Smooth muscle cell (in vitro differentiated cells): ENCODE measurements at regions not wholly inside any gene's neighbourhood (a gene's known extent, or its start where the extent isn't known, plus 50 kb on each side); places are given as distances from the start of the nearest gene placed in this dataset.
A peak's percentile ranks its signal among the peaks of the same experiment; 100 is the strongest.

ENCODE experiments used
- DNase-seq: peaks from one replicate; lab custom pipeline; 2025; ENCODE audit not compliant: unreplicated experiment; lab: John Stamatoyannopoulos, UW
- H2AFZ ChIP-seq: fragments of 200-600 bp; sonication (generic); 2 replicates; pipeline ENCODE4 v1.6.0; 2016; ENCODE audit warnings: antibody characterized with exemption, low read depth, mild to moderate bottlenecking
- H3F3A ChIP-seq: fragments of 200-600 bp; sonication (generic); 2 replicates; pipeline ENCODE4 v1.6.0; 2017; ENCODE audit warnings: antibody characterized with exemption, low read depth
- H3K27ac ChIP-seq: fragments of 200-600 bp; sonication (generic); 2 replicates; pipeline ENCODE4 v1.5.1; 2016; ENCODE audit warnings: low read depth, mild to moderate bottlenecking
- H3K27me3 ChIP-seq: fragments of 200-600 bp; sonication (generic); 2 replicates; pipeline ENCODE4 v1.6.1; 2016; ENCODE audit warnings: low read depth, mild to moderate bottlenecking
- H3K36me3 ChIP-seq: fragments of 200-600 bp; sonication (generic); 2 replicates; pipeline ENCODE4 v1.5.1; 2016; ENCODE audit warnings: low read depth
- H3K4me1 ChIP-seq: fragments of 200-600 bp; sonication (generic); 2 replicates; pipeline ENCODE4 v1.5.1; 2016; ENCODE audit warnings: low read depth
- H3K4me2 ChIP-seq: fragments of 200-600 bp; sonication (generic); 2 replicates; pipeline ENCODE4 v1.6.0; 2016; ENCODE audit warnings: mild to moderate bottlenecking
- H3K4me3 ChIP-seq: fragments of 200-600 bp; sonication (generic); 2 replicates; pipeline ENCODE4 v1.5.1; 2016; ENCODE audit warnings: mild to moderate bottlenecking
- H3K79me2 ChIP-seq: fragments of 200-600 bp; sonication (generic); 2 replicates; pipeline ENCODE4 v1.6.0; 2016; ENCODE audit warnings: low read depth, mild to moderate bottlenecking
- H3K9ac ChIP-seq: fragments of 200-600 bp; sonication (generic); 2 replicates; pipeline ENCODE4 v1.6.0; 2016; ENCODE audit warnings: low read depth
- H3K9me3 ChIP-seq: fragments of 200-600 bp; sonication (generic); replicated peaks from 2 replicates; pipeline ENCODE4 v1.5.1; 2016; ENCODE audit warnings: low read depth
- H4K20me1 ChIP-seq: fragments of 200-600 bp; sonication (generic); 2 replicates; pipeline ENCODE4 v1.6.0; 2016; ENCODE audit warnings: low read depth
- CTCF ChIP-seq: fragments of 200-600 bp; sonication (generic); IDR thresholded peaks from 2 replicates; pipeline ENCODE4 v1.5.1; 2017; ENCODE audit warnings: borderline replicate concordance, mild to moderate bottlenecking, antibody characterized with exemption; ENCODE audit not compliant: insufficient read depth, poor library complexity, severe bottlenecking
- whole genome bisulfite sequencing: methylation state at CpG from one replicate; pipeline ENCODE4 v1.1.7; 2016; ENCODE audit warnings: low lambda C conversion rate; 5-methylcytosine and 5-hydroxymethylcytosine counted together

GRCh38 chr11:122275508-122275907 lies 159.5 kb upstream of the BLID start:
- Histone ChIP-seq H3K36me3 (no peaks in the 10 kb centered on the region), H3F3A (no peaks in the 10 kb centered on the region), H2AFZ (no peak overlapping the region), H3K4me1 (no peaks in the 10 kb centered on the region), H3K9ac (no peak overlapping the region), H3K27ac (no peak overlapping the region), H3K9me3 (no peaks in the 10 kb centered on the region), H3K4me2 (no peak overlapping the region), H3K79me2 (no peaks in the 10 kb centered on the region), H3K27me3 (no peaks in the 10 kb centered on the region), H3K4me3 (no peak overlapping the region), H4K20me1 (no peaks in the 10 kb centered on the region)
- 70% methylated on average over 4 of the region's 4 CpGs for WGBS
- no peak for TF ChIP-seq CTCF
- DNase-seq = no peak

- Histone ChIP-seq H2AFZ (peak overlapping the region; percentile 20), H3F3A (no peaks in the 10 kb centered on the region), H3K27ac (no peak overlapping the region), H3K36me3 (no peaks in the 10 kb centered on the region), H3K4me1 (no peaks in the 10 kb centered on the region), H4K20me1 (no peaks in the 10 kb centered on the region), H3K79me2 (no peaks in the 10 kb centered on the region), H3K27me3 (no peaks in the 10 kb centered on the region), H3K4me2 (no peak overlapping the region), H3K9ac (no peak overlapping the region), H3K4me3 (no peak overlapping the region), H3K9me3 (no peaks in the 10 kb centered on the region)
- DNase-seq = no peak
- no peak for TF ChIP-seq CTCF
- WGBS = 58% methylated on average over 3 of the region's 3 CpGs
Observed at GRCh38 chr11:122273476-122274191, 157.6 kb upstream of the BLID start.

- H3K9ac ChIP-seq = no peak overlapping the region
- 80% methylated on average over 4 of the region's 4 CpGs for WGBS
- no peak for TF ChIP-seq CTCF
- H3K4me3 ChIP-seq = no peak overlapping the region
- no peak overlapping the region for H3K4me2 ChIP-seq
- H3K9me3 ChIP-seq = no peaks in the 10 kb centered on the region
- H2AFZ ChIP-seq = no peak overlapping the region
- no peaks in the 10 kb centered on the region for H4K20me1 ChIP-seq
- no peaks in the 10 kb centered on the region for H3K4me1 ChIP-seq
- H3K27me3 ChIP-seq = no peaks in the 10 kb centered on the region
- no peaks in the 10 kb centered on the region for H3K79me2 ChIP-seq
- H3K27ac ChIP-seq = no peak overlapping the region
- no peak for DNase-seq
- no peaks in the 10 kb centered on the region for H3F3A ChIP-seq
- no peaks in the 10 kb centered on the region for H3K36me3 ChIP-seq
Observed at GRCh38 chr11:122271745-122272144, 155.7 kb upstream of the BLID start.

GRCh38 chr11:122271137-122271536 lies 155.1 kb upstream of the BLID start:
- no peak overlapping the region for H3K27ac ChIP-seq
- no peaks in the 10 kb centered on the region for H3F3A ChIP-seq
- 93% methylated on average over 5 of the region's 5 CpGs for WGBS
- H3K27me3 ChIP-seq = no peaks in the 10 kb centered on the region
- H3K9ac ChIP-seq = no peak overlapping the region
- no peak overlapping the region for H2AFZ ChIP-seq
- H3K4me1 ChIP-seq = no peaks in the 10 kb centered on the region
- no peak for TF ChIP-seq CTCF
- H3K9me3 ChIP-seq = no peaks in the 10 kb centered on the region
- no peaks in the 10 kb centered on the region for H3K79me2 ChIP-seq
- no peak overlapping the region for H3K4me3 ChIP-seq
- DNase-seq = no peak
- no peaks in the 10 kb centered on the region for H4K20me1 ChIP-seq
- no peak overlapping the region for H3K4me2 ChIP-seq
- no peaks in the 10 kb centered on the region for H3K36me3 ChIP-seq
